ENCODE measurements at regions not wholly inside any gene's neighbourhood (a gene's known extent, or its start where the extent isn't known, plus 50 kb on each side); places are given as distances from the start of the nearest gene placed in this dataset.

GRCh38 chr13:37481011-37481884 lies 117.3 kb downstream of the POSTN start:
- H3K4me1 ChIP-seq = peaks cover 0 to 67% (median 35%) of the 10 kb centered on the region in 4 donors
- intact Hi-C loops (cut with DNase I) = loop anchor here (10.0 kb wide), 1 partner anchor 356 kb away; no protein-coding TSS in a partner anchor

GRCh38 chr13:37479916-37480315 lies 118.7 kb downstream of the POSTN start:
- Histone ChIP-seq H3K27me3 (no peaks in the 10 kb centered on the region), H3K36me3 (no peaks in the 10 kb centered on the region), H3K4me1 (peaks cover 0 to 63% (median 26%) of the 10 kb centered on the region in 4 donors), H3K4me3 (no peak overlapping the region), H3K27ac (peak overlapping the region in 1 of 4 donors; percentile 10), H3K9me3 (no peaks in the 10 kb centered on the region)
- 43 to 64% methylated on average over 1 of the region's 1 CpG for WGBS, 2 donors
- intact Hi-C loops (cut with DNase I) = loop anchor here (10.0 kb wide), 1 partner anchor 355 kb away; no protein-coding TSS in a partner anchor
- TF ChIP-seq EP300 (IDR thresholded peaks at IDR 0.05) (no peak), POLR2AphosphoS5 (IDR thresholded peaks at IDR 0.05) (no peak), POLR2A (IDR thresholded peaks at IDR 0.05) (no peak), CTCF (IDR thresholded peaks at IDR 0.05) (no peak)
- no peak for DNase-seq

More at GRCh38 chr13:37481011-37481884, 117.3 kb downstream of the POSTN start:
- Histone ChIP-seq H3K9me3 (no peaks in the 10 kb centered on the region), H3K36me3 (no peaks in the 10 kb centered on the region), H3K27ac (peak overlapping the region in 2 of 4 donors; percentile 36 to 61), H3K27me3 (no peaks in the 10 kb centered on the region), H3K4me3 (no peak overlapping the region)
- 79 to 86% methylated on average over 7 of the region's 7 CpGs for WGBS, 2 donors
- no peak for TF ChIP-seq POLR2AphosphoS5 (IDR thresholded peaks at IDR 0.05)
- no peak for TF ChIP-seq CTCF (IDR thresholded peaks at IDR 0.05)
- no peak for DNase-seq

DNA sequence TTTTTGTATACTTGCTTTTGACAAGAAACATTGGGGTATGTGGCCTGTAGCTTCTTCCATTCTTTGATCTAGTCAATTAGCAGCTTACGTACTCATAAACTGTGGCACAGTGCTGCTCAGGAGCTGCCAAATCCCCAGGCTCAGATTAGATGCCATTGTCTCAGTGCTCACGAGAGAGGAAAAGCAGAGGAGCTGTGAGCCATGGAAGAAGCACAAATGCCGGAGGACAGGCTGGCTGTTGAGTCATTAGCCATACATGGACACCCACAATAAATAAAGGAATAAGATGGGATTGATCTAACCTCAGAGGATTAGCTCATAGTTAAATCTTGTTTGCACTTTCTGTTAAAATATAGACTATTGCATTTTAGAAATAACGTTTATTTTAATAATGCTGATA lies 121.7 kb downstream of the POSTN start:
- intact Hi-C loops (cut with DNase I) = no loop called here
- peaks cover 0 to 38% (median 10%) of the 10 kb centered on the region in 4 donors for H3K4me1 ChIP-seq
- H3K27ac ChIP-seq = peak overlapping the region in 2 of 4 donors; percentile 44 to 60
- no peaks in the 10 kb centered on the region for H3K36me3 ChIP-seq
- H3K27me3 ChIP-seq = no peaks in the 10 kb centered on the region
- no peaks in the 10 kb centered on the region for H3K9me3 ChIP-seq
- DNase-seq = no peak
- 68 to 69% methylated on average over 4 of the region's 4 CpGs for WGBS, 2 donors
- no peak for TF ChIP-seq CTCF (IDR thresholded peaks at IDR 0.05)
- TF ChIP-seq POLR2AphosphoS5 (IDR thresholded peaks at IDR 0.05) = peak in 1 of 4 donors; percentile 37
- no peak overlapping the region for H3K4me3 ChIP-seq

GRCh38 chr13:37475966-37476365 lies 122.6 kb downstream of the POSTN start:
- no peaks in the 10 kb centered on the region for H3K27me3 ChIP-seq

More at GRCh38 chr13:37475966-37476365, 122.6 kb downstream of the POSTN start:
- peak overlapping the region in 1 of 4 donors; percentile 60 for H3K27ac ChIP-seq
- no peaks in the 10 kb centered on the region for H3K36me3 ChIP-seq
- intact Hi-C loops (cut with DNase I) = no loop called here
- no peak for TF ChIP-seq CTCF (IDR thresholded peaks at IDR 0.05)
- TF ChIP-seq POLR2AphosphoS5 (IDR thresholded peaks at IDR 0.05) = no peak
- no peak for TF ChIP-seq POLR2A (IDR thresholded peaks at IDR 0.05)
- TF ChIP-seq EP300 (IDR thresholded peaks at IDR 0.05) = no peak
- DNase-seq = no peak
- WGBS, 2 donors = 65 to 78% methylated on average over 1 of the region's 1 CpG
- H3K9me3 ChIP-seq = no peaks in the 10 kb centered on the region
- H3K4me1 ChIP-seq = peaks cover 0 to 29% (median 6%) of the 10 kb centered on the region in 4 donors
- no peak overlapping the region for H3K4me3 ChIP-seq

All from sigmoid colon (tissue), 6 donors.